ENCODE measurements at regions not wholly inside any gene's neighbourhood (a gene's known extent, or its start where the extent isn't known, plus 50 kb on each side); places are given as distances from the start of the nearest gene placed in this dataset.

DNA sequence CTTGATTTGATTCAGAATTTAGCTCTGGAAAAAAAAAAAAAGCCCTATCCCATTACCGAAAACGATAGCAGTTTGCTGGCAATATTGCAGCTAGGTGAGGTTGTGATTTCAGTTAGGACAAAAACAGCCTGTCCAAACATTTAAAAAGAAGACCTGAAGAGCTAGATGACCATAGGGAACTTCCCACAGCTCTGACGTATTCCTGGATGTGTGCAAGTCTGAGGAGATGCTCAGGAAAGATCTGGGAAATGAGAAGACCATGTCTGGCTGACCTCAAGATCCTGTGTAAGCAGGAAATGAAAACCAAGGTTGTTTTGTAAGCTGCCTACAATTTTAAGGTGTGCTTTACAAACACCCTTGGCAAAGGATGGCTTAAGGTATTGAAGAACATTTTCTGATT is 88.7 kb downstream of the RAMP3 start:
- CTCF ChIA-PET, result no interaction called here

More for the DNA sequence above, 88.7 kb downstream of the RAMP3 start:
- RAD21 ChIA-PET (ENCODE audit: low non-redundant PET in 1 of 2, low total read pairs in 2 of 2, uncharacterized antibody in 2 of 2, unreplicated experiment in 2 of 2), result no interaction called here
- no peak for ATAC-seq
- Histone ChIP-seq H3K9me2 (ENCODE audit: insufficient read depth) (no peaks in the 10 kb centered on the region), H3K9ac (ENCODE audit: low read length) (no peak overlapping the region), H3K27me3 (ENCODE audit: insufficient read depth, low read length) (peaks cover 54% of the 10 kb centered on the region), H3K4me1 (ENCODE audit: control insufficient read depth in 1 of 2, insufficient read depth in 2 of 2, low read length in 2 of 2) (peaks cover under 1 to 3% of the 10 kb centered on the region in 2 experiments; a peak in 2 of 4 replicates), H3K4me3 (replicated peaks in 1 of 2; ENCODE audit: low read depth in 1 of 2, low read length in 2 of 2) (no peak overlapping the region), H3K79me2 (ENCODE audit: insufficient read depth, low read length) (no peaks in the 10 kb centered on the region), H4K20me1 (ENCODE audit: insufficient read depth) (no peaks in the 10 kb centered on the region), H3K27ac (ENCODE audit: low read depth, low read length) (no peak overlapping the region), H3K36me3 (ENCODE audit: control insufficient read depth in 1 of 2, insufficient read depth in 2 of 2, low read length in 2 of 2) (no peaks in the 10 kb centered on the region), H3K4me2 (ENCODE audit: low read length) (no peak overlapping the region), H2AFZ (ENCODE audit: low read depth, low read length, poor library complexity, severe bottlenecking) (no peak overlapping the region), H3K9me3 (ENCODE audit: control insufficient read depth in 1 of 2, insufficient read depth in 1 of 2, low read depth in 1 of 2, low read length in 2 of 2) (no peaks in the 10 kb centered on the region)
- BruUV-seq (replicated peaks), result no TSS peak
- DNase-seq (ENCODE audit: low read depth, low spot score), result no peak
- TF ChIP-seq, protein P1, sequence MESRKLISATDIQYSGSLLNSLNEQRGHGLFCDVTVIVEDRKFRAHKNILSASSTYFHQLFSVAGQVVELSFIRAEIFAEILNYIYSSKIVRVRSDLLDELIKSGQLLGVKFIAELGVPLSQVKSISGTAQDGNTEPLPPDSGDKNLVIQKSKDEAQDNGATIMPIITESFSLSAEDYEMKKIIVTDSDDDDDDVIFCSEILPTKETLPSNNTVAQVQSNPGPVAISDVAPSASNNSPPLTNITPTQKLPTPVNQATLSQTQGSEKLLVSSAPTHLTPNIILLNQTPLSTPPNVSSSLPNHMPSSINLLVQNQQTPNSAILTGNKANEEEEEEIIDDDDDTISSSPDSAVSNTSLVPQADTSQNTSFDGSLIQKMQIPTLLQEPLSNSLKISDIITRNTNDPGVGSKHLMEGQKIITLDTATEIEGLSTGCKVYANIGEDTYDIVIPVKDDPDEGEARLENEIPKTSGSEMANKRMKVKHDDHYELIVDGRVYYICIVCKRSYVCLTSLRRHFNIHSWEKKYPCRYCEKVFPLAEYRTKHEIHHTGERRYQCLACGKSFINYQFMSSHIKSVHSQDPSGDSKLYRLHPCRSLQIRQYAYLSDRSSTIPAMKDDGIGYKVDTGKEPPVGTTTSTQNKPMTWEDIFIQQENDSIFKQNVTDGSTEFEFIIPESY (IDR thresholded peaks at IDR 0.05; ENCODE audit: extremely low read depth, insufficient replicate concordance, low read length), result no peak
- TF ChIP-seq, protein P2, sequence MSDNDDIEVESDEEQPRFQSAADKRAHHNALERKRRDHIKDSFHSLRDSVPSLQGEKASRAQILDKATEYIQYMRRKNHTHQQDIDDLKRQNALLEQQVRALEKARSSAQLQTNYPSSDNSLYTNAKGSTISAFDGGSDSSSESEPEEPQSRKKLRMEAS (IDR thresholded peaks at IDR 0.05), result no peak
- TF ChIP-seq ZFX (IDR thresholded peaks at IDR 0.05) (no peak), SIN3A (IDR thresholded peaks at IDR 0.05; ENCODE audit: low read depth) (no peak), YY1 (IDR thresholded peaks at IDR 0.05; ENCODE audit: extremely low read depth, insufficient replicate concordance, low read depth, low read length) (no peak), FOSL1 (IDR thresholded peaks at IDR 0.05; ENCODE audit: low read depth) (no peak), POLR2AphosphoS5 (IDR thresholded peaks at IDR 0.05; ENCODE audit: low read depth, low read length) (no peak), TCF7L2 (IDR thresholded peaks at IDR 0.05; ENCODE audit: borderline replicate concordance, extremely low read depth, insufficient read depth, insufficient read length) (no peak), EZH2 (IDR thresholded peaks at IDR 0.05) (no peak)
- TF ChIP-seq, protein P3, sequence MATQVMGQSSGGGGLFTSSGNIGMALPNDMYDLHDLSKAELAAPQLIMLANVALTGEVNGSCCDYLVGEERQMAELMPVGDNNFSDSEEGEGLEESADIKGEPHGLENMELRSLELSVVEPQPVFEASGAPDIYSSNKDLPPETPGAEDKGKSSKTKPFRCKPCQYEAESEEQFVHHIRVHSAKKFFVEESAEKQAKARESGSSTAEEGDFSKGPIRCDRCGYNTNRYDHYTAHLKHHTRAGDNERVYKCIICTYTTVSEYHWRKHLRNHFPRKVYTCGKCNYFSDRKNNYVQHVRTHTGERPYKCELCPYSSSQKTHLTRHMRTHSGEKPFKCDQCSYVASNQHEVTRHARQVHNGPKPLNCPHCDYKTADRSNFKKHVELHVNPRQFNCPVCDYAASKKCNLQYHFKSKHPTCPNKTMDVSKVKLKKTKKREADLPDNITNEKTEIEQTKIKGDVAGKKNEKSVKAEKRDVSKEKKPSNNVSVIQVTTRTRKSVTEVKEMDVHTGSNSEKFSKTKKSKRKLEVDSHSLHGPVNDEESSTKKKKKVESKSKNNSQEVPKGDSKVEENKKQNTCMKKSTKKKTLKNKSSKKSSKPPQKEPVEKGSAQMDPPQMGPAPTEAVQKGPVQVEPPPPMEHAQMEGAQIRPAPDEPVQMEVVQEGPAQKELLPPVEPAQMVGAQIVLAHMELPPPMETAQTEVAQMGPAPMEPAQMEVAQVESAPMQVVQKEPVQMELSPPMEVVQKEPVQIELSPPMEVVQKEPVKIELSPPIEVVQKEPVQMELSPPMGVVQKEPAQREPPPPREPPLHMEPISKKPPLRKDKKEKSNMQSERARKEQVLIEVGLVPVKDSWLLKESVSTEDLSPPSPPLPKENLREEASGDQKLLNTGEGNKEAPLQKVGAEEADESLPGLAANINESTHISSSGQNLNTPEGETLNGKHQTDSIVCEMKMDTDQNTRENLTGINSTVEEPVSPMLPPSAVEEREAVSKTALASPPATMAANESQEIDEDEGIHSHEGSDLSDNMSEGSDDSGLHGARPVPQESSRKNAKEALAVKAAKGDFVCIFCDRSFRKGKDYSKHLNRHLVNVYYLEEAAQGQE (IDR thresholded peaks at IDR 0.05; ENCODE audit: low read depth), result no peak
- TF ChIP-seq, protein P4, sequence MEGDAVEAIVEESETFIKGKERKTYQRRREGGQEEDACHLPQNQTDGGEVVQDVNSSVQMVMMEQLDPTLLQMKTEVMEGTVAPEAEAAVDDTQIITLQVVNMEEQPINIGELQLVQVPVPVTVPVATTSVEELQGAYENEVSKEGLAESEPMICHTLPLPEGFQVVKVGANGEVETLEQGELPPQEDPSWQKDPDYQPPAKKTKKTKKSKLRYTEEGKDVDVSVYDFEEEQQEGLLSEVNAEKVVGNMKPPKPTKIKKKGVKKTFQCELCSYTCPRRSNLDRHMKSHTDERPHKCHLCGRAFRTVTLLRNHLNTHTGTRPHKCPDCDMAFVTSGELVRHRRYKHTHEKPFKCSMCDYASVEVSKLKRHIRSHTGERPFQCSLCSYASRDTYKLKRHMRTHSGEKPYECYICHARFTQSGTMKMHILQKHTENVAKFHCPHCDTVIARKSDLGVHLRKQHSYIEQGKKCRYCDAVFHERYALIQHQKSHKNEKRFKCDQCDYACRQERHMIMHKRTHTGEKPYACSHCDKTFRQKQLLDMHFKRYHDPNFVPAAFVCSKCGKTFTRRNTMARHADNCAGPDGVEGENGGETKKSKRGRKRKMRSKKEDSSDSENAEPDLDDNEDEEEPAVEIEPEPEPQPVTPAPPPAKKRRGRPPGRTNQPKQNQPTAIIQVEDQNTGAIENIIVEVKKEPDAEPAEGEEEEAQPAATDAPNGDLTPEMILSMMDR (IDR thresholded peaks at IDR 0.05 in 2 of 3, conservative IDR thresholded peaks at IDR 0.05 in 1 of 3; ENCODE audit: borderline replicate concordance in 1 of 3, insufficient read depth in 1 of 3, low read depth in 2 of 3, low read length in 2 of 3), result no peak
- POLR2A ChIA-PET, result no interaction called here
- intact Hi-C loops (cut with micrococcal nuclease), result no loop called here

Measured in HCT116 (cell line).